Gastroesophageal sphincter (tissue), 4 donors: ENCODE measurements at regions not wholly inside any gene's neighbourhood (a gene's known extent, or its start where the extent isn't known, plus 50 kb on each side); places are given as distances from the start of the nearest gene placed in this dataset.

Experiments used
- ATAC-seq: fragments of 150-250 bp; one replicate; pipeline ENCODE4 v1.9.1; 2016; ENCODE audit warnings: mild to moderate bottlenecking, moderate library complexity
- H3K27ac ChIP-seq, 4 donors: fragments of 200-600 bp; sonication (generic) in 3 of 4; 1 replicate in 3 of 4; 2 replicates in 1 of 4; pipeline ENCODE4 v1.5.1; 2016 to 2019
- H3K27me3 ChIP-seq: fragments of 200-600 bp; sonication (generic); one replicate; pipeline ENCODE4 v1.5.1; 2019
- H3K36me3 ChIP-seq, 2 donors: fragments of 200-600 bp; sonication (generic); one replicate each; pipeline ENCODE4 v1.5.1; 2019; ENCODE audit warnings: control low read depth in 1 of 2
- H3K4me1 ChIP-seq, 3 donors: fragments of 200-600 bp; sonication (generic); 1 replicate in 2 of 3; 2 replicates in 1 of 3; pipeline ENCODE4 v1.5.1; 2016 to 2019; ENCODE audit warnings: control low read depth in 2 of 3
- H3K4me3 ChIP-seq, 2 donors: fragments of 200-600 bp; sonication (generic); one replicate each; pipeline ENCODE4 v1.5.1; 2019; ENCODE audit warnings: mild to moderate bottlenecking in 1 of 2, moderate library complexity in 1 of 2
- H3K9me3 ChIP-seq, 3 donors: fragments of 200-600 bp; sonication (generic); one replicate each; pipeline ENCODE4 v1.5.1; 2017 to 2019; ENCODE audit warnings: control low read depth in 2 of 3
- EP300 ChIP-seq: sonication (generic); formaldehyde crosslinking; IDR thresholded peaks from one replicate; pipeline ENCODE4 v1.6.1; 2017; ENCODE audit warnings: antibody characterized with exemption, mild to moderate bottlenecking
- POLR2A ChIP-seq, 2 donors: fragments of 450-650 bp; IDR thresholded peaks; one replicate each; pipeline ENCODE4 v1.6.1; 2017; ENCODE audit warnings: antibody characterized with exemption in 2 of 2, mild to moderate bottlenecking in 2 of 2, moderate library complexity in 1 of 2
- POLR2AphosphoS5 ChIP-seq: sonication (generic); formaldehyde crosslinking; IDR thresholded peaks from one replicate; pipeline ENCODE4 v1.6.1; 2017; ENCODE audit warnings: antibody characterized with exemption
- WGBS, 2 donors: methylation state at CpG; one replicate each; pipeline ENCODE4 v1.1.5; 2018; ENCODE audit warnings: low coverage in 1 of 2; 5-methylcytosine and 5-hydroxymethylcytosine counted together
- TF ChIP-seq, protein P1 (sequence below), 4 experiments: fragments of 200-600 bp in 2 of 4; fragments of 450-650 bp in 2 of 4; sonication (generic) in 1 of 4; IDR thresholded peaks; one replicate each; pipeline ENCODE4 v1.5.1; 2017 to 2019; ENCODE audit warnings: antibody characterized with exemption in 4 of 4, mild to moderate bottlenecking in 2 of 4, moderate library complexity in 2 of 4

DNA sequence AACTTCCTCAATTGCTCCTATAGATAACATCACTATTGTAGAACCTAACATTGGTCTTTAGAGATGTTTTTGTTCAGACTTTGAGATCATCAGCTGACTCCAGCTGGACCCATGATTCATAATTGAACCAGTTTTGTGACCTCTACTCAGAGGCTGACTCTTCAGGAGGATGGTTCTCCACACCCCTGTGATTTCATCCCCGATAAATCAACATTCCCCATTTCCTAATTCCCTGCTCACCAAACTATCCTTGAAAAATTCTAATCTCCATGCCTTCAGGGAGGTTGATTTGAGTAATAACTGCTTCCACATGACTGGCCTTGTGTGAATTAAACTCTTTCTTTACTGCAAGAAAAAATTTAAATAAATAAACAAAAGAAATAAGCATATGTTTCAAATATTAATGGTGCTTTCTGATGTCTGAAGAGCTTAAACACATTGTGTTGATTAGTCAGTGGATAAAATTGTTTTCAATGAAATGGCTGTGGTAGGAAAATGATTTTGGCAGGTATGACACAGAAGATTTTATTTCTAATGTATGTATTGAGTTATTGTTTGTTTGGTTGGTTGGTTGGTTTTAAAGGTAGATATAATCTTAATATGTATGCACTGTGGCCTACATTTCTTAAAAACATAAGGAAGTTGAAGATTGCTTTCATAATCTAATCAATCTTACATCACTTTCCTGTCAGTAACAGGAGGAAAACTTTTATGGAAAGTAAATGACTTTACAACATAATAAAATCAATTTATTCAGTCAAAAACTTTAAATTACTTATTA lies 427.9 kb upstream of the CCDC179 start:
- no peaks in the 10 kb centered on the region for H3K27me3 ChIP-seq
- H3K27ac ChIP-seq, result no peak overlapping the region
- H3K4me3 ChIP-seq, result no peak overlapping the region
- WGBS, 2 donors, result 67% methylated on average over 1 of the region's 1 CpG; no CpG with 5 or more reads in 1 of the 2 donors
- H3K9me3 ChIP-seq, result no peaks in the 10 kb centered on the region
- no peaks in the 10 kb centered on the region for H3K36me3 ChIP-seq
- ATAC-seq, result no peak
- H3K4me1 ChIP-seq, result no peaks in the 10 kb centered on the region
- no peak for TF ChIP-seq POLR2A (IDR thresholded peaks at IDR 0.05)
- TF ChIP-seq EP300, result no peak
- no peak for TF ChIP-seq POLR2AphosphoS5
- TF ChIP-seq, protein P1, sequence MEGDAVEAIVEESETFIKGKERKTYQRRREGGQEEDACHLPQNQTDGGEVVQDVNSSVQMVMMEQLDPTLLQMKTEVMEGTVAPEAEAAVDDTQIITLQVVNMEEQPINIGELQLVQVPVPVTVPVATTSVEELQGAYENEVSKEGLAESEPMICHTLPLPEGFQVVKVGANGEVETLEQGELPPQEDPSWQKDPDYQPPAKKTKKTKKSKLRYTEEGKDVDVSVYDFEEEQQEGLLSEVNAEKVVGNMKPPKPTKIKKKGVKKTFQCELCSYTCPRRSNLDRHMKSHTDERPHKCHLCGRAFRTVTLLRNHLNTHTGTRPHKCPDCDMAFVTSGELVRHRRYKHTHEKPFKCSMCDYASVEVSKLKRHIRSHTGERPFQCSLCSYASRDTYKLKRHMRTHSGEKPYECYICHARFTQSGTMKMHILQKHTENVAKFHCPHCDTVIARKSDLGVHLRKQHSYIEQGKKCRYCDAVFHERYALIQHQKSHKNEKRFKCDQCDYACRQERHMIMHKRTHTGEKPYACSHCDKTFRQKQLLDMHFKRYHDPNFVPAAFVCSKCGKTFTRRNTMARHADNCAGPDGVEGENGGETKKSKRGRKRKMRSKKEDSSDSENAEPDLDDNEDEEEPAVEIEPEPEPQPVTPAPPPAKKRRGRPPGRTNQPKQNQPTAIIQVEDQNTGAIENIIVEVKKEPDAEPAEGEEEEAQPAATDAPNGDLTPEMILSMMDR (IDR thresholded peaks at IDR 0.05), result no peak

DNA sequence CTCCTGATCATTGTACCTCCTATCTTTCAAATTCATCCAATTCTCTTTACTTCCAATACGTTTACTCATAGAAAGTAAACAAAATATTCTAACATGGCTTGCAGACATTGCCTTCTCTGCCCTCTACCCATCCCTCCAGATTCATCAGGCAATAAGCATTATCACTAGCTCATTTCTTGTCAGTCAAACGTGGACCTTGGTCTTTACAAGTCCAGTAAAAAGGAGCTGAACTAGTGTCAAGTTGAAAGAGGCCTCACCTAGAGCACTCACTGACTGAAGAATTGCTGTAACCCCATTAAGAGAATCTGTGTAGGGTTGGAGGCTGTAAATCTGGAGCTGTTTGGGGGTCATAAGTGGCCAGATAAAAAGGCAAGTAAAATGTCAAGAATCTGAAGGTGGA lies 435.0 kb upstream of the CCDC179 start:
- WGBS, 2 donors, result 71 to 89% methylated on average over 1 to 2 of the region's 2 CpGs
- ATAC-seq, result no peak
- H3K4me3 ChIP-seq, result no peak overlapping the region

DNA sequence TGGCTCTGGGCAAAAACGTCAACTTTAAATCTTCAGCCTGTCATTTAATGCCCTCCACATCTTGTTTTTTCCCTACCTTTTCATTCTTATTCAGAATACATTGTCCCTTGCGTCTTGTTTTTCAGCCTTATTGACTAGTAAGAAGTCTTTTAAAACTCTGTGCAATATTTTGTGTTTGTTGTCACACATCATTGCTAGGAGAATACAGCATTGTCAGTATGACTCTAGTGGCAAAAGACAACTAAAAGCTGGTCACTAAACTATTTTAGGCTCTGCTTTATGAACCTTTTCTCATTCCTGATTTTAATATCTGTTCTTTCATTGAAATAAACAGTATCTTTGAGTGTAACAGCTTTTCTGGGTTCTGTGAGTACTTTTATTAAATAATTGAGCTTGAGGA lies 447.8 kb upstream of the CCDC179 start:
- ATAC-seq, result no peak
- no peak overlapping the region for H3K27ac ChIP-seq
- 47 to 57% methylated on average over 1 to 2 of the region's 2 CpGs for WGBS, 2 donors
- H3K36me3 ChIP-seq, result no peaks in the 10 kb centered on the region
- H3K4me1 ChIP-seq, result no peaks in the 10 kb centered on the region
- H3K27me3 ChIP-seq, result no peaks in the 10 kb centered on the region
- H3K9me3 ChIP-seq, result no peaks in the 10 kb centered on the region
- H3K4me3 ChIP-seq, result no peak overlapping the region
- no peak for TF ChIP-seq EP300
- TF ChIP-seq, protein P1 (IDR thresholded peaks at IDR 0.05), result no peak
- TF ChIP-seq POLR2A (IDR thresholded peaks at IDR 0.05), result no peak
- no peak for TF ChIP-seq POLR2AphosphoS5

More for the DNA sequence above, 435.0 kb upstream of the CCDC179 start:
- H3K27me3 ChIP-seq, result no peaks in the 10 kb centered on the region
- H3K27ac ChIP-seq, result no peak overlapping the region
- no peaks in the 10 kb centered on the region for H3K4me1 ChIP-seq
- no peaks in the 10 kb centered on the region for H3K9me3 ChIP-seq
- H3K36me3 ChIP-seq, result no peaks in the 10 kb centered on the region
- TF ChIP-seq POLR2AphosphoS5, result no peak

DNA sequence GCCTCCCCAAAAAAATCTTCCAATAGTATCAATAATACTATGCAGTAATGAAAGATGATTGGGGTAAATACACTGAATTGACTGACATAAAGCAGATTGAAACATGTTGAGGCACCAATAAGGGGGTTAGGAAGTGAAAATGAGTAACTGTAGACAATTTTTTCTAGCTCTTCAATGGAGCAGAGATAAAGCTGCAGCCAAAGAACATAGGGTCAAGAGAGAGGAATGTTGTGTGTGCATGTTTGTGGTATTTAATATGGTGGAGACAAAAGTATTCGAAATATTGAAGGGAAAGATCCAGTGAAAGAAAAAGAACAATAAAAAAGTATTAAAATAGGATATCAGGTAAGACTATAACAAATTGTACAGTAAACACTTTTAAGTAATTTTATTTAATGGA lies 450.0 kb upstream of the CCDC179 start:
- no peak for ATAC-seq
- Histone ChIP-seq H3K27me3 (no peaks in the 10 kb centered on the region), H3K4me1 (no peaks in the 10 kb centered on the region), H3K27ac (no peak overlapping the region), H3K36me3 (no peaks in the 10 kb centered on the region), H3K4me3 (no peak overlapping the region), H3K9me3 (no peaks in the 10 kb centered on the region)
- WGBS, 2 donors, result 69 to 93% methylated on average over 1 of the region's 1 CpG
- TF ChIP-seq, protein P1 (IDR thresholded peaks at IDR 0.05), result no peak
- TF ChIP-seq POLR2AphosphoS5 (no peak), POLR2A (IDR thresholded peaks at IDR 0.05) (no peak), EP300 (no peak)

DNA sequence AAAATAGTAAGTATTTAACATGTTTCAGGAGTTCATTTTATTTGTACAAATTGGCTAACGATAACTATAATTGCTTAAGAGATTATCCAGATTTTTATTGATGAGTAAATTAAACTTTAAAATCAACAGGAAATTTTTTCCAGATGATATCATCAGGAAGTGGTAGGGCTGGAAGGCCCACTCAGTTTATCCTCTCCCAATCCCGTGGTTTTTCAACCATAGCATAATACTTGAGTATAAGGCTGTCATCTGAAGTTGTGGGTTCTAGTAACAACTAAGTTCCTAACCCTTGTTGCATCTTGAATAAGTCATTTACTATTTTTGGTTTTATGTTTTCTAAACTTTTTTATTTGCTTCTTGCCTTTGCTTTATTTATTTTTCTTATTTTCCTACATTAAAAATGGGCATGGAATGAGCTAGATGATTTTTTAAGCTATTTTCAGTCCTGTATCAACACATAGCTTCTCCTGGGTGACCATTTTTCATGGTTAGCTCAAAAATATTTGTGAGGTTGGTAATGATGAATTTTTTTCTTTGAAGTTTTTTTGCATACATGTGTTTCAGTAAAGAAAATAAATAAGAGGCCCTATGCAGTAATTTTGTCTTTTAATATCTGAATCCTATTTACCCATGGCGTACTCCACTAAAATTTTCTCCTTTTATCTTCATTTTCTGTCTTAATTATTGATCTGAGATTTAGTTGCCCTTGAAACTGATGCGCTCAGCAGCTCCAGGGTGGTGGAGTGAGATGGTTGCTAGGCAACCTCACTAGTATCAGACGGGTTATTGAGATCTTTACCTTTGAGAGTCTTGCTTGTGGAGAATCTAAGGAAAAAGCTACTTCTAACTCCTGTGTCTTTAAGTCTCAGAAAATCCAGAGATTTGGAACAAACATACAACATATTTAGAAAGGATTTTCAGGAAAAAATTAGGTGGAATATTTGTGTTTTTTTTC lies 452.0 kb upstream of the CCDC179 start:
- no peak overlapping the region for H3K27ac ChIP-seq
- no peak for ATAC-seq
- H3K4me1 ChIP-seq, result no peaks in the 10 kb centered on the region
- TF ChIP-seq, protein P1 (IDR thresholded peaks at IDR 0.05), result no peak
- TF ChIP-seq EP300 (no peak), POLR2A (IDR thresholded peaks at IDR 0.05) (no peak)
- no peak overlapping the region for H3K4me3 ChIP-seq
- 59 to 61% methylated on average over 4 to 5 of the region's 5 CpGs for WGBS, 2 donors
- no peaks in the 10 kb centered on the region for H3K36me3 ChIP-seq
- no peaks in the 10 kb centered on the region for H3K9me3 ChIP-seq
- H3K27me3 ChIP-seq, result no peaks in the 10 kb centered on the region
